HCT116 (cell line): ENCODE measurements at regions not wholly inside any gene's neighbourhood (a gene's known extent, or its start where the extent isn't known, plus 50 kb on each side); places are given as distances from the start of the nearest gene placed in this dataset.

Experiments used
- ATAC-seq: fragments of 200-7000 bp; cut with Tn5 transposase; 2 replicates; pipeline ENCODE4 v1.9.1; 2020; ENCODE audit warnings: mild to moderate bottlenecking, moderate library complexity
- BruUV-seq: library from RNA; stranded (reverse); fragments of 400-500 nt; replicated peaks from 2 replicates; lab custom pipeline; 2021; lab: Mats Ljungman, UMichigan
- CTCF ChIA-PET: fragments of 300-600 bp; sonication (Branson Sonifier 250); formaldehyde crosslinking; loops from one replicate; lab custom pipeline; 2021; ENCODE audit warnings: antibody characterized with exemption; lab: Charles Lee
- POLR2A ChIA-PET: fragments of 300-600, 350-600 bp; sonication (Branson Sonifier 250); formaldehyde crosslinking; loops from one replicate; lab custom pipeline; 2021; ENCODE audit warnings: antibody characterized with exemption; lab: Charles Lee
- RAD21 ChIA-PET, 2 experiments: fragments of 300-600 bp; sonication (Branson Sonifier 250); formaldehyde crosslinking; loops; one replicate each; lab custom pipeline; 2023; ENCODE audit warnings: low total read pairs in 2 of 2; ENCODE audit not compliant: uncharacterized antibody in 2 of 2, unreplicated experiment in 2 of 2, low non-redundant PET in 1 of 2; lab: Charles Lee
- DNase-seq: peaks from one replicate; pipeline ENCODE4 v3.0.0-alpha.2; 2010; ENCODE audit warnings: low read depth, low spot score
- H2AFZ ChIP-seq: fragments of 200-600 bp; shearing (Covaris generic), sonication (generic); 2 replicates; pipeline ENCODE4 v1.6.1; 2017; ENCODE audit warnings: low read depth, mixed run types, mixed read lengths, antibody characterized with exemption, low read length; ENCODE audit not compliant: poor library complexity, severe bottlenecking
- H3K27ac ChIP-seq: 2 replicates; pipeline ENCODE4 v1.5.1; 2012; ENCODE audit warnings: low read depth, low read length
- H3K27me3 ChIP-seq: fragments of 200-600 bp; sonication (generic); 2 replicates; pipeline ENCODE4 v1.6.1; 2016; ENCODE audit warnings: mixed run types, low read length, mixed read lengths; ENCODE audit not compliant: insufficient read depth
- H3K36me3 ChIP-seq, 2 experiments: fragments of 200-500 bp in 1 of 2; fragments of 200-600 bp in 1 of 2; sonication (Bioruptor generic) in 1 of 2; sonication (generic) in 1 of 2; 2 replicates each; pipeline versions ENCODE4 v1.5.1 to v1.6.1; 2014 to 2016; ENCODE audit warnings: low read length in 2 of 2, inconsistent platforms in 1 of 2, mixed read lengths in 1 of 2, mixed run types in 1 of 2; ENCODE audit not compliant: insufficient read depth in 2 of 2, control insufficient read depth in 1 of 2
- H3K4me1 ChIP-seq, 2 experiments: fragments of 200-600 bp in 1 of 2; sonication (generic) in 1 of 2; 2 replicates each; pipeline versions ENCODE4 v1.5.1 to v1.6.1; 2012 to 2017; ENCODE audit warnings: low read length in 2 of 2, inconsistent platforms in 1 of 2, mild to moderate bottlenecking in 1 of 2, mixed read lengths in 1 of 2, mixed run types in 1 of 2, moderate library complexity in 1 of 2; ENCODE audit not compliant: insufficient read depth in 2 of 2, control insufficient read depth in 1 of 2
- H3K4me2 ChIP-seq: fragments of 200-600 bp; sonication (generic); 2 replicates; pipeline ENCODE4 v1.6.1; 2017; ENCODE audit warnings: mixed run types, low read length, mixed read lengths
- H3K4me3 ChIP-seq, 2 experiments: fragments of 200-600 bp in 1 of 2; sonication (generic) in 1 of 2; replicated peaks in 1 of 2; 2 replicates each; pipeline ENCODE4 v1.5.1; 2011 to 2016; ENCODE audit warnings: low read length in 2 of 2, control low read depth in 1 of 2, low read depth in 1 of 2, mild to moderate bottlenecking in 1 of 2, mixed read lengths in 1 of 2, mixed run types in 1 of 2
- H3K79me2 ChIP-seq: fragments of 200-600 bp; sonication (generic); 2 replicates; pipeline ENCODE4 v1.6.1; 2017; ENCODE audit warnings: mild to moderate bottlenecking, mixed run types, low read length, moderate library complexity, mixed read lengths; ENCODE audit not compliant: insufficient read depth
- H3K9ac ChIP-seq: fragments of 200-600 bp; sonication (generic); 2 replicates; pipeline ENCODE4 v1.6.1; 2016; ENCODE audit warnings: low read length, mixed read lengths
- H3K9me2 ChIP-seq: fragments of 200-600 bp; sonication (generic), shearing (Covaris generic); 2 replicates; pipeline ENCODE4 v1.6.1; 2017; ENCODE audit warnings: mixed run types, mild to moderate bottlenecking, moderate library complexity; ENCODE audit not compliant: insufficient read depth
- H3K9me3 ChIP-seq, 2 experiments: fragments of 200-500 bp in 1 of 2; fragments of 200-600 bp in 1 of 2; sonication (Bioruptor generic) in 1 of 2; sonication (generic) in 1 of 2; 2 replicates each; pipeline ENCODE4 v1.6.1; 2014 to 2017; ENCODE audit warnings: low read length in 2 of 2, mixed read lengths in 2 of 2, inconsistent platforms in 1 of 2, low read depth in 1 of 2, mild to moderate bottlenecking in 1 of 2, mixed run types in 1 of 2, moderate library complexity in 1 of 2; ENCODE audit not compliant: control insufficient read depth in 1 of 2, insufficient read depth in 1 of 2
- H4K20me1 ChIP-seq: fragments of 200-600 bp; sonication (generic), shearing (Covaris generic); 2 replicates; pipeline ENCODE4 v1.6.1; 2017; ENCODE audit warnings: mixed run types, mild to moderate bottlenecking, moderate library complexity; ENCODE audit not compliant: insufficient read depth
- CEBPB ChIP-seq: IDR thresholded peaks from 2 replicates; pipeline ENCODE4 v1.6.1; 2012; ENCODE audit warnings: low read depth
- EGR1 ChIP-seq: IDR thresholded peaks from 2 replicates; pipeline ENCODE4 v1.6.1; 2012; ENCODE audit warnings: low read depth
- EZH2phosphoT487 ChIP-seq: fragments of 200-600 bp; IDR thresholded peaks from 2 replicates; pipeline ENCODE4 v1.6.1; 2018; ENCODE audit warnings: antibody characterized with exemption, borderline replicate concordance
- FOSL1 ChIP-seq: IDR thresholded peaks from 2 replicates; pipeline ENCODE4 v1.6.1; 2012; ENCODE audit warnings: low read depth
- POLR2AphosphoS5 ChIP-seq: IDR thresholded peaks from 2 replicates; pipeline ENCODE4 v1.6.1; 2011; ENCODE audit warnings: mild to moderate bottlenecking, low read depth, low read length, moderate library complexity
- RAD21 ChIP-seq: IDR thresholded peaks from 2 replicates; pipeline ENCODE4 v1.6.1; 2012; ENCODE audit warnings: low read depth, mild to moderate bottlenecking
- SIN3A ChIP-seq: IDR thresholded peaks from 2 replicates; pipeline ENCODE4 v1.6.1; 2012; ENCODE audit warnings: low read depth
- SRF ChIP-seq: IDR thresholded peaks from 2 replicates; pipeline ENCODE4 v1.6.1; 2012; ENCODE audit warnings: low read depth
- TCF7L2 ChIP-seq: IDR thresholded peaks from 2 replicates; pipeline ENCODE4 v1.7.0; 2011; ENCODE audit warnings: borderline replicate concordance, inconsistent platforms; ENCODE audit not compliant: insufficient read depth, insufficient read length; ENCODE audit errors: extremely low read depth
- ZFX ChIP-seq: fragments of 450-650 bp; IDR thresholded peaks from 2 replicates; pipeline ENCODE4 v1.6.1; 2017
- intact Hi-C: fragments of 100-400 bp; cut with micrococcal nuclease; formaldehyde crosslinking; loops from 2 replicates; pipeline ENCODE4 v1.10.0; 2022
- TF ChIP-seq, protein P1 (sequence below): IDR thresholded peaks from 2 replicates; pipeline ENCODE4 v1.6.1; 2012; ENCODE audit warnings: low read depth

DNA sequence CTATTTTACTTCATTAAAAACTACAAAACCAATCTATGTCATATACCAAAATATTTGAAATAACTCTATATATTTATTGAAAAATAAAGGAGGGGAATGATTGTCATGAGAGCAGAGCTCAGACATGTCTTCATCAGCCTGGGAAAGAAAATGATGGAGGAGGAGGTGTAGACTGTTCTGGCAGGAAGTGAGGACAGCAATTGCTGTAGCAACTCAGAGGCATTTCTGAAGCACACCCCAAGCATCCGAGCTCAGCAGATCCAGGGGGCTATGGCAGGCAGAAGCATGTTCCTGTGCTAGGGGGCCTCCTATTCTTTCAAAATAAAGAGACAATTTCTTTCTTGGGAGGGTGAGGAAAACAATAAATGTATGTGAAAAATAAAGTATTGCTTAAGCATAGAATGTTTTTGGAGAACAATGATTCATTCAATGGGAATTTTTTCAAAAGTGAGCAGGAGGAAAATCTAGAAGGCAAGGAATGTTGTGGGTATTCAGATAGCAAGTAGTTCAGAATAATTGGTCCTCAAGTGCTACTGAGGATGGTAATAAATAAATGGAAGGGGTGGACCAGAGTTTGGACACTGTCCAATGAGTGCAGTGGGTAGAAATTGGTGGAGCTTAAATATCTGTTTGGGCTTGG lies 383.4 kb downstream of the CDH11 start:
- no peak for ATAC-seq
- Histone ChIP-seq H3K27ac (no peak overlapping the region), H2AFZ (no peak overlapping the region), H3K9me3 (peaks cover 11 to 25% of the 10 kb centered on the region in 2 experiments; a peak in 2 of 4 replicates), H3K9ac (no peak overlapping the region), H3K36me3 (no peaks in the 10 kb centered on the region), H3K27me3 (no peaks in the 10 kb centered on the region), H3K4me1 (no peaks in the 10 kb centered on the region), H4K20me1 (no peaks in the 10 kb centered on the region), H3K79me2 (no peaks in the 10 kb centered on the region), H3K9me2 (no peaks in the 10 kb centered on the region), H3K4me3 (no peak overlapping the region), H3K4me2 (no peak overlapping the region)
- intact Hi-C loops = no loop called here
- no TSS peak for BruUV-seq
- ChIA-PET RAD21 (no interaction called here), POLR2A (no interaction called here), CTCF (no interaction called here)
- TF ChIP-seq, protein P1, sequence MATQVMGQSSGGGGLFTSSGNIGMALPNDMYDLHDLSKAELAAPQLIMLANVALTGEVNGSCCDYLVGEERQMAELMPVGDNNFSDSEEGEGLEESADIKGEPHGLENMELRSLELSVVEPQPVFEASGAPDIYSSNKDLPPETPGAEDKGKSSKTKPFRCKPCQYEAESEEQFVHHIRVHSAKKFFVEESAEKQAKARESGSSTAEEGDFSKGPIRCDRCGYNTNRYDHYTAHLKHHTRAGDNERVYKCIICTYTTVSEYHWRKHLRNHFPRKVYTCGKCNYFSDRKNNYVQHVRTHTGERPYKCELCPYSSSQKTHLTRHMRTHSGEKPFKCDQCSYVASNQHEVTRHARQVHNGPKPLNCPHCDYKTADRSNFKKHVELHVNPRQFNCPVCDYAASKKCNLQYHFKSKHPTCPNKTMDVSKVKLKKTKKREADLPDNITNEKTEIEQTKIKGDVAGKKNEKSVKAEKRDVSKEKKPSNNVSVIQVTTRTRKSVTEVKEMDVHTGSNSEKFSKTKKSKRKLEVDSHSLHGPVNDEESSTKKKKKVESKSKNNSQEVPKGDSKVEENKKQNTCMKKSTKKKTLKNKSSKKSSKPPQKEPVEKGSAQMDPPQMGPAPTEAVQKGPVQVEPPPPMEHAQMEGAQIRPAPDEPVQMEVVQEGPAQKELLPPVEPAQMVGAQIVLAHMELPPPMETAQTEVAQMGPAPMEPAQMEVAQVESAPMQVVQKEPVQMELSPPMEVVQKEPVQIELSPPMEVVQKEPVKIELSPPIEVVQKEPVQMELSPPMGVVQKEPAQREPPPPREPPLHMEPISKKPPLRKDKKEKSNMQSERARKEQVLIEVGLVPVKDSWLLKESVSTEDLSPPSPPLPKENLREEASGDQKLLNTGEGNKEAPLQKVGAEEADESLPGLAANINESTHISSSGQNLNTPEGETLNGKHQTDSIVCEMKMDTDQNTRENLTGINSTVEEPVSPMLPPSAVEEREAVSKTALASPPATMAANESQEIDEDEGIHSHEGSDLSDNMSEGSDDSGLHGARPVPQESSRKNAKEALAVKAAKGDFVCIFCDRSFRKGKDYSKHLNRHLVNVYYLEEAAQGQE = no peak
- TF ChIP-seq CEBPB (no peak), POLR2AphosphoS5 (no peak), TCF7L2 (no peak)
- no peak for DNase-seq

DNA sequence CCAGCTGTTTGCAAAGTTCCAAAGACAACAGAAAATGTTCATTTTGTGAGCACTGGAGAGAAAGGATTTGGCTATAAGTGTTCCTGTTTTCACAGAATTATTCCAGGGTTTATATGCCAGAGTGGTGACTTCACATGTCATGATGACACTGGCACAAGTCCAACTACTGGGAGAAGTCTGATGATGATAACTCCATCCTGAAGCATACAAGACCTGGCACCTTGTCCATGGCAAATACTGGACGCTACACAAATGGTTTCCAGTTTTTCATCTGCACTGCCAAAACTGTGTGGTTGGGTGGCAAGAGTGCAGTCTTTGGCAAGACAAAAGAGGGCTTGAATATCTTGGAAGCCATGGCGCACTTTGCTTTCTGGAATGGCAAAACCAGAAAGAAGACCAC lies 385.0 kb downstream of the CDH11 start:
- H3K9ac ChIP-seq = no peak overlapping the region
- H3K4me2 ChIP-seq = no peak overlapping the region
- no peak overlapping the region for H2AFZ ChIP-seq
- DNase-seq = no peak
- intact Hi-C loops = no loop called here
- H3K4me1 ChIP-seq = no peaks in the 10 kb centered on the region
- ATAC-seq = no peak
- H3K9me3 ChIP-seq = peaks cover 14 to 25% of the 10 kb centered on the region in 2 experiments; a peak in 2 of 4 replicates
- no TSS peak for BruUV-seq
- no peaks in the 10 kb centered on the region for H3K9me2 ChIP-seq
- no peaks in the 10 kb centered on the region for H3K79me2 ChIP-seq
- no peak overlapping the region for H3K27ac ChIP-seq
- H3K36me3 ChIP-seq = no peaks in the 10 kb centered on the region
- TF ChIP-seq SRF = no peak
- no peak for TF ChIP-seq EGR1
- TF ChIP-seq EZH2phosphoT487 = no peak
- no peak for TF ChIP-seq SIN3A
- no peak for TF ChIP-seq RAD21
- no peak for TF ChIP-seq ZFX
- no peak for TF ChIP-seq FOSL1
- H4K20me1 ChIP-seq = no peaks in the 10 kb centered on the region
- H3K4me3 ChIP-seq = no peak overlapping the region
- POLR2A ChIA-PET = no interaction called here
- H3K27me3 ChIP-seq = no peaks in the 10 kb centered on the region
- CTCF ChIA-PET = no interaction called here
- RAD21 ChIA-PET = no interaction called here
